ENCODE measurements at regions not wholly inside any gene's neighbourhood (a gene's known extent, or its start where the extent isn't known, plus 50 kb on each side); places are given as distances from the start of the nearest gene placed in this dataset.

- Histone ChIP-seq H3K4me1 (ENCODE audit: insufficient read depth, low read length, poor library complexity, severe bottlenecking) (no peaks in the 10 kb centered on the region), H3K4me3 (ENCODE audit: low read depth, low read length, poor library complexity, severe bottlenecking) (no peak overlapping the region), H3K27me3 (replicated peaks; ENCODE audit: insufficient read depth, low read depth, low read length, poor library complexity) (no peaks in the 10 kb centered on the region), H3K9me3 (ENCODE audit: low read depth, low read length, poor library complexity, severe bottlenecking) (no peaks in the 10 kb centered on the region), H3K36me3 (ENCODE audit: insufficient read depth, low read length, poor library complexity, severe bottlenecking) (no peaks in the 10 kb centered on the region), H3K27ac (ENCODE audit: low read depth, low read length, poor library complexity, severe bottlenecking) (no peak overlapping the region)
- no peak for TF ChIP-seq EZH2 (IDR thresholded peaks at IDR 0.05; ENCODE audit: borderline replicate concordance, low read depth, low read length, poor library complexity, severe bottlenecking)
- TF ChIP-seq, protein P1, sequence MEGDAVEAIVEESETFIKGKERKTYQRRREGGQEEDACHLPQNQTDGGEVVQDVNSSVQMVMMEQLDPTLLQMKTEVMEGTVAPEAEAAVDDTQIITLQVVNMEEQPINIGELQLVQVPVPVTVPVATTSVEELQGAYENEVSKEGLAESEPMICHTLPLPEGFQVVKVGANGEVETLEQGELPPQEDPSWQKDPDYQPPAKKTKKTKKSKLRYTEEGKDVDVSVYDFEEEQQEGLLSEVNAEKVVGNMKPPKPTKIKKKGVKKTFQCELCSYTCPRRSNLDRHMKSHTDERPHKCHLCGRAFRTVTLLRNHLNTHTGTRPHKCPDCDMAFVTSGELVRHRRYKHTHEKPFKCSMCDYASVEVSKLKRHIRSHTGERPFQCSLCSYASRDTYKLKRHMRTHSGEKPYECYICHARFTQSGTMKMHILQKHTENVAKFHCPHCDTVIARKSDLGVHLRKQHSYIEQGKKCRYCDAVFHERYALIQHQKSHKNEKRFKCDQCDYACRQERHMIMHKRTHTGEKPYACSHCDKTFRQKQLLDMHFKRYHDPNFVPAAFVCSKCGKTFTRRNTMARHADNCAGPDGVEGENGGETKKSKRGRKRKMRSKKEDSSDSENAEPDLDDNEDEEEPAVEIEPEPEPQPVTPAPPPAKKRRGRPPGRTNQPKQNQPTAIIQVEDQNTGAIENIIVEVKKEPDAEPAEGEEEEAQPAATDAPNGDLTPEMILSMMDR (conservative IDR thresholded peaks at IDR 0.05; ENCODE audit: low read depth, low read length) = no peak
- BruUV-seq (replicated peaks) = no TSS peak
- ChIA-PET POLR2A (ENCODE audit: low non-redundant PET) (no interaction called here), CTCF (no interaction called here)
- no peak for DNase-seq (ENCODE audit: low spot score)
- intact Hi-C loops (cut with micrococcal nuclease; ENCODE audit: unreplicated experiment) = no loop called here
These were observed 326.1 kb downstream of the FSCB start for GRCh38 chr14:44180975-44181374.

DNA sequence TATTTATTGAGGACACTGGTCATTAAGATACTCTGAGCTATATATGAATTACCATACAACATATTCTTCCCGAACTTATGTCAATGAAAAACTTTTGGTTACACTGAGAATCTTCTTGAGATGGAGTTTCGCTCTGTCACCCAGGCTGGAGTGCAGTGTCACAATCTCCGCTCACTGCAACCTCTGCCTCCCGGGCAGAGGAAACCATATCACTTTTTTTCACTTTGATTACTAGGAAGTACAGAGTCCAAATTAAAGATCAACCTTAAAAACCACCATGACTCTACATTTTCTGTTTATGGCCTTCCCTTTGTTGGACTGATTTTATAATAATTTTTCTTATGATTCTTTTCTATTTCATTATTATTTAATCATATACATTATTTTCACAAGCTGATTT is 336.5 kb downstream of the FSCB start:
- CTCF ChIA-PET = interaction anchor here (0.6 kb wide), 1 partner anchor 1892 kb away, joined by 3 read pairs; no protein-coding TSS in a partner anchor
- POLR2A ChIA-PET (ENCODE audit: low non-redundant PET) = no interaction called here

DNA sequence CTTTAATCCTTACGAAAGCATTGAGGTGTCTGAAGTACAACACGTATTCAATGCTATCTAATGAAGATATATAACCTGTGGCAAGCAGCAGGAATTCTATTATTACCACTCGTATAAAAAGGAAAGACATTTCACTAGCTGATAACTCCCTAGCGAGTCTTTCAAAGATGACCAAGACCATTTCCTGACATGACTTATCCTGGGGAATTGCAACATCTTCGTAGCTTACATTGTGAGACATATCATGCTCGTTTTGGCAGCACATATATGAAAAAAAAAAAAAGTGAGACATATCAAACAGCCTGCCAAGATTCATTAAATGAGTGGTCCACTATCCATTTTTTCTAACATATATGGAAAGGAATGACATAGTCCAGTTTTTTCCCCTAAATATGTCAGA is 337.0 kb downstream of the FSCB start:
- intact Hi-C loops (cut with micrococcal nuclease; ENCODE audit: unreplicated experiment) = no loop called here
- BruUV-seq (replicated peaks) = no TSS peak
- TF ChIP-seq EZH2 (IDR thresholded peaks at IDR 0.05; ENCODE audit: borderline replicate concordance, low read depth, low read length, poor library complexity, severe bottlenecking) = no peak
- TF ChIP-seq, protein P1 (conservative IDR thresholded peaks at IDR 0.05; ENCODE audit: low read depth, low read length) = no peak
- peaks cover 56% of the 10 kb centered on the region for H3K4me1 ChIP-seq (ENCODE audit: insufficient read depth, low read length, poor library complexity, severe bottlenecking)
- no peak overlapping the region for H3K4me3 ChIP-seq (ENCODE audit: low read depth, low read length, poor library complexity, severe bottlenecking)
- H3K9me3 ChIP-seq (ENCODE audit: low read depth, low read length, poor library complexity, severe bottlenecking) = no peaks in the 10 kb centered on the region
- no peaks in the 10 kb centered on the region for H3K36me3 ChIP-seq (ENCODE audit: insufficient read depth, low read length, poor library complexity, severe bottlenecking)
- ChIA-PET CTCF (no interaction called here), POLR2A (ENCODE audit: low non-redundant PET) (no interaction called here)
- no peak overlapping the region for H3K27ac ChIP-seq (ENCODE audit: low read depth, low read length, poor library complexity, severe bottlenecking)
- H3K27me3 ChIP-seq (replicated peaks; ENCODE audit: insufficient read depth, low read depth, low read length, poor library complexity) = no peaks in the 10 kb centered on the region
- DNase-seq (ENCODE audit: low spot score) = peak; percentile 74

More for the DNA sequence above, 336.5 kb downstream of the FSCB start:
- TF ChIP-seq, protein P1 (conservative IDR thresholded peaks at IDR 0.05; ENCODE audit: low read depth, low read length) = no peak
- no peak for TF ChIP-seq EZH2 (IDR thresholded peaks at IDR 0.05; ENCODE audit: borderline replicate concordance, low read depth, low read length, poor library complexity, severe bottlenecking)
- Histone ChIP-seq H3K36me3 (ENCODE audit: insufficient read depth, low read length, poor library complexity, severe bottlenecking) (no peaks in the 10 kb centered on the region), H3K27ac (ENCODE audit: low read depth, low read length, poor library complexity, severe bottlenecking) (no peak overlapping the region), H3K9me3 (ENCODE audit: low read depth, low read length, poor library complexity, severe bottlenecking) (no peaks in the 10 kb centered on the region), H3K27me3 (replicated peaks; ENCODE audit: insufficient read depth, low read depth, low read length, poor library complexity) (no peaks in the 10 kb centered on the region), H3K4me3 (ENCODE audit: low read depth, low read length, poor library complexity, severe bottlenecking) (no peak overlapping the region), H3K4me1 (ENCODE audit: insufficient read depth, low read length, poor library complexity, severe bottlenecking) (peaks cover 51% of the 10 kb centered on the region)
- intact Hi-C loops (cut with micrococcal nuclease; ENCODE audit: unreplicated experiment) = no loop called here
- DNase-seq (ENCODE audit: low spot score) = no peak
- BruUV-seq (replicated peaks) = no TSS peak
